Pons (tissue), 1 donor: ENCODE measurements at regions not wholly inside any gene's neighbourhood (a gene's known extent, or its start where the extent isn't known, plus 50 kb on each side); places are given as distances from the start of the nearest gene placed in this dataset.
"Not testable (repeated sequence)": the region's sequence is repeated elsewhere in the genome, so short reads cannot be mapped to it uniquely, and the experiment has no call there.

ENCODE experiments used
- DNase-seq: peaks from one replicate; pipeline ENCODE4 v3.0.0-alpha.2; 2016; ENCODE audit warnings: low spot score

DNA sequence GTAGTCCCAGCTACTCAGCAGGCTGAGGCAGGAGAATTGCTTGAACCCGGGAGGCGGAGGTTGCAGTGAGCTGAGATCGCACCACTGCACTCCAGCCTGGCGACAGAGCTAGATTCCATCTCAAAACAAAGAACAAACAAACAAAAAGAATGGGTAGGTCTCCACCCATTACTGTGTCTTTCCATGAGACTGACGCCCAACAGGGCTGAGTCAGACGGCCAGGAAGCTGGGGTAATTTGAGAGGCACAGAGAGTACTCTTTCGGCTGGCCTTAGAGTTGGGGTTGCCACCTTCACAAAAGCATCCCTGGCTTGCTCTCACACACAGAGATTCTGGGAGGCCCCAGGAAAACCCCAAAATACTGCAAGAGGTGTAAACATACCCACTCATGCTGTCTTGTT lies 72.0 kb upstream of the DHRSX start:
- no peak for DNase-seq

- no peak for DNase-seq
Observed at GRCh38 chrX:2568125-2568524, 67.3 kb upstream of the DHRSX start.

DNA sequence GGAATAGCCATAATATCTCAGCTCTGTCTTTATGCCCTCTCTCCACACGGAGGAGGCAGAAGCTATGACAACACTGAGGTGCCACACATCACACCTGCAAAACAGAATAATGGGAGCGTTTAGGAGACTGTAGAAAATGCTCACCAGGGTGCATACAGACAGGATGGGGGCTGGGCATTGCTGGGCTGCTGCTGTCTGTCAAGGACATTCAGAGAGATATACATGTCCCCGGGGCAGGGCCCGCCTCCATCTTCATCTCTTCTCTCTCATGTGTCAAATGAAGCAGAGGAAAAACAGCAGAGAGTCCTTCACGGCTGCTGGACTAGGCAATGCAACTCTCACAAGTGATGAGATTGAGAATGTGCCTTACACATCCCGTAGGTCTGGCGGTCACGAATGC lies 65.3 kb upstream of the DHRSX start:
- no peak for DNase-seq

GRCh38 chrX:2561456-2561855 lies 60.7 kb upstream of the DHRSX start:
- no peak for DNase-seq

- DNase-seq: no peak
Observed at GRCh38 chrX:2559124-2559523, 58.3 kb upstream of the DHRSX start.

- DNase-seq: no peak
Observed at GRCh38 chrX:2554891-2555290, 54.1 kb upstream of the DHRSX start.

DNA sequence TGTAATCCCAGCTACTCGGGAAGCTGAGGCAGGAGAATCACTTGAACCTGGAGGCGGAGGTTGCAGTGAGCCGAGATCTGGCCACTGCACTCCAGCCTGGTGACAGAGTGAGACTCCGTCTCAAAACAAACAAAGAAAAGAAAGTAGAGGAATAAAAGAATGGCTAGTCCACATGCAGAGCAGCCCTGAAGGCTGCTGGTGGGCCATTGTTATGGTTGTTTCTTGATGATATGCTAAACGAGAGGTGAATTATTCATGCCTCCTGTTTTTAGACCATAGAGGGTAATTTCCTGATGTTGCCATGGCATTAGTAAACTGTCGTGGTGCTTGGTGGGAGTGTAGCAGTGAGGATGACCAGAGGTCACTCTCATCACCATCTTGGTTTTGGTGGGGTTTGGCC lies 53.3 kb upstream of the DHRSX start:
- DNase-seq: not testable (repeated sequence)

DNA sequence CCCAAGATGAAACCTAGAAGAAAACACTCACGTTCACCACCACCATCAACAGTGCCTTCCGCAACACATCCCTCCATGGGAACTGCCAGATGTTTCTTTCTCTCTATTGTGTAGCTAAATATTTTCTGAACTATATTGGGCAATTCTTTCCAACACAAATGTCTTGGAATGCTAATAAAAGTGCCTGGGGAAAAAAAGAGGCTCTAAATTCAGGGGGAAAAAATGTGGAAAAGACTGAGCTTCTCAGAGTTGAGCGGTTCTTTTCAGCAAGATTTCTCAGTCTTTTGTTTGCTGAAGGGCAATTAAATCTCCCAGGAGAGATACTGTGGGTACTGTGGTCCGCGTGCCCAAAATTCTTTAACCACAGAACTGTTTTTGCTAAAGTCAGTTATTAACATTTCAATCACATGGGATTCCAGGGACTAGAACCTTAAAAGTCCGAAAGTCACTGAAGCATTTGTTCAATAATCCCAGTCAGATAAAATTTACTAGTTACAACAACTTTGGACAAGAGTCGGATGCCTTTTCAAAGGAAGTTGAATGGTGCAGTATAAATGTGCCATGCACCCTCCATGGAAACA lies 51.9 kb upstream of the DHRSX start:
- no peak for DNase-seq

DNA sequence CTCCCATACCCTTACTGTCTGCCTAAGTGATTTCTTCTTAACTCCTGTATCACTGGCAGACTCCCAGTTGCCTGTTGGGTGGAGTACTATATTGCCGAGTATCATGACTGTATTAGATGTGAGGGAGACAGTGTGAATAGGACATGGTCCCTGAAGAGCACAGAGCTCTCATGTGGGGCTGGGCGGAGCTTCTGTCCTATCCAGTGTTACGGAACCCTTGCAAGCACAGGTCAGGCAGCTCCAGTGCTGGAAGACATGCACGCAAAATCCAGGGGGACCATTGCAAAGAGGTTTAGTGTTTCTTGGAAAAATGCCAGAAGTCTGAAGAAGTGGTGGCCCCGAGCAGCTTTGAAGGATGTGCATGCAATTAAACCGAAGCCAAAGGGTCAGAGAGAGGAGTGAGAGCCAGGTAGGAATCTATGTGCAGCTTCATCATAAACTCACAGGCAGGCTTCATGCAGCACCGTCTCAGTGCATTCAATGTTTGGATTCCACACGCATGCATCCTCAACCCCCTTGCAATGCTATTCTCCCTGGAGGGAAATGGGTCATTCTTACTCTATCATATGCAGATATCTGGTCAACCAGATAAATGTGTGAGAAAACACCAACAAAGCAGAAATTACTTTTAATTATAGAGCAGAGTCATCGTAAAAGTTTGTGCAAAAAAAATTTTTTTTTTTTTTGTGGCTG lies 49.7 kb upstream of the DHRSX start:
- no peak for DNase-seq
